ENCODE measurements at regions not wholly inside any gene's neighbourhood (a gene's known extent, or its start where the extent isn't known, plus 50 kb on each side); places are given as distances from the start of the nearest gene placed in this dataset.

GRCh38 chr10:129031844-129032150 is 435.2 kb upstream of the MGMT start:
- TF ChIP-seq, protein P1, sequence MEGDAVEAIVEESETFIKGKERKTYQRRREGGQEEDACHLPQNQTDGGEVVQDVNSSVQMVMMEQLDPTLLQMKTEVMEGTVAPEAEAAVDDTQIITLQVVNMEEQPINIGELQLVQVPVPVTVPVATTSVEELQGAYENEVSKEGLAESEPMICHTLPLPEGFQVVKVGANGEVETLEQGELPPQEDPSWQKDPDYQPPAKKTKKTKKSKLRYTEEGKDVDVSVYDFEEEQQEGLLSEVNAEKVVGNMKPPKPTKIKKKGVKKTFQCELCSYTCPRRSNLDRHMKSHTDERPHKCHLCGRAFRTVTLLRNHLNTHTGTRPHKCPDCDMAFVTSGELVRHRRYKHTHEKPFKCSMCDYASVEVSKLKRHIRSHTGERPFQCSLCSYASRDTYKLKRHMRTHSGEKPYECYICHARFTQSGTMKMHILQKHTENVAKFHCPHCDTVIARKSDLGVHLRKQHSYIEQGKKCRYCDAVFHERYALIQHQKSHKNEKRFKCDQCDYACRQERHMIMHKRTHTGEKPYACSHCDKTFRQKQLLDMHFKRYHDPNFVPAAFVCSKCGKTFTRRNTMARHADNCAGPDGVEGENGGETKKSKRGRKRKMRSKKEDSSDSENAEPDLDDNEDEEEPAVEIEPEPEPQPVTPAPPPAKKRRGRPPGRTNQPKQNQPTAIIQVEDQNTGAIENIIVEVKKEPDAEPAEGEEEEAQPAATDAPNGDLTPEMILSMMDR (IDR thresholded peaks at IDR 0.05) = no peak
- ChIA-PET POLR2A (no interaction called here), CTCF (no interaction called here)
- intact Hi-C loops (cut with micrococcal nuclease) = loop anchor here (5.0 kb wide), 1 partner anchor 764 kb away; no protein-coding TSS in a partner anchor
- ATAC-seq (ENCODE audit: low read depth) (no peak), DNase-seq (no peak)
- Mint-ChIP-seq H3K36me3 (ENCODE audit: low read depth) (no peaks in the 10 kb centered on the region), H3K9me3 (no peaks in the 10 kb centered on the region), H3K4me1 (peaks cover 12% of the 10 kb centered on the region), H3K27me3 (peaks cover 33% of the 10 kb centered on the region), H3K4me3 (no peak overlapping the region), H3K27ac (no peak overlapping the region)

DNA sequence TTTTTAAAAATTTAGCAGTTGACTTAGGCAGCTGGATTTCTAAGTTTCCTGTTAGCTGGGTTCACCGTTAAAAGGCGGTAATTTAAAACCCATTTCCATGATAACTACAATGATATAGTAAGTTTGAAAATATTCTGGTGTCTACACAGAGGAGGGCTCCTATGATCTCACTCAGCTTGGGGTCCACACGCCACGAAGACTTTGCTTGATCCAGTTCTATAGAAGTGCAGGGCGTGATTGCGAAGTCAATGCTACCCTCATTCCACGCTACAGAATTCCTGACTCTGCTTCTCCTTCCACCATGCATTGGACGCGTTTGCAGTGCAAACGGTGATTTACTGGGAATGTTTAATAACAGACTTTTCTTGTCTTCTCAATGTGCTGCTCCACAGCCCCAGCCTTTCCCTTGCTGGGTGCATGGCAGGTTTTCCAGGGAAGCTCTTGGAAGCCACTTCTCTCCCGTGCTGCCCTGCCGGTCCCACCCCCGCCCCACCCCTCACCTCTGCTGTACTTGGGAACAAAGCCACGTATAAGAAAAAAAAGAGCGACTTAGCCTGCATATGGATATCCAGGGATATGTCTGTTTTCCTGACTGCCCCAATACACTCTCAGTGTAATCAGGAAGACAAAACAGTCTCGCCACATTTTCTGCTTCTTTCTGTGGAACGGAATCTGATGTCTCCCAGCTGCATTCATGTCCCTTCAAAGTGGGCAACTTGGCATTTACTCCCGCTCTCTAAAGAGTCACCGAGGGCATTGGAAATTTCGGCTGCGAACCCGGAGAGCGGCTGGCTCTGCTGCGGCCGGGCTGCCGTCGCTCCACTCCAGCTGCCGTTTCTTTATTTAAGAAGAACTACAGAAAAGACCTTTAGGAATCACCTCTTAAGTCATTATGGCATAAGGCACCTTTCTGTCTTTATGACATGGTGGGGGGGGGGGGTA is 434.4 kb upstream of the MGMT start:
- TF ChIP-seq, protein P1 (IDR thresholded peaks at IDR 0.05) = no peak
- Mint-ChIP-seq H3K36me3 (ENCODE audit: low read depth) (no peaks in the 10 kb centered on the region), H3K4me1 (peaks cover 12% of the 10 kb centered on the region), H3K4me3 (no peak overlapping the region), H3K9me3 (no peaks in the 10 kb centered on the region), H3K27ac (no peak overlapping the region), H3K27me3 (peaks cover 33% of the 10 kb centered on the region)
- ATAC-seq (ENCODE audit: low read depth) = no peak
- ChIA-PET CTCF (no interaction called here), POLR2A (interaction anchor here (0.6 kb wide), 1 partner anchor 827 kb away, joined by 4 read pairs; no protein-coding TSS in a partner anchor)
- no peak for DNase-seq
- intact Hi-C loops (cut with micrococcal nuclease) = loop anchor here (5.0 kb wide), 1 partner anchor 765 kb away; no protein-coding TSS in a partner anchor

- peaks cover 12% of the 10 kb centered on the region for H3K4me1 Mint-ChIP-seq
- peaks cover 33% of the 10 kb centered on the region for H3K27me3 Mint-ChIP-seq
- ChIA-PET CTCF (no interaction called here), POLR2A (no interaction called here)
- H3K9me3 Mint-ChIP-seq = no peaks in the 10 kb centered on the region
- TF ChIP-seq, protein P1 (IDR thresholded peaks at IDR 0.05) = no peak
- H3K4me3 Mint-ChIP-seq = no peak overlapping the region
- intact Hi-C loops (cut with micrococcal nuclease) = loop anchor here (5.0 kb wide), 1 partner anchor 766 kb away; no protein-coding TSS in a partner anchor
- no peaks in the 10 kb centered on the region for H3K36me3 Mint-ChIP-seq (ENCODE audit: low read depth)
- ATAC-seq (ENCODE audit: low read depth) (no peak), DNase-seq (no peak)
- no peak overlapping the region for H3K27ac Mint-ChIP-seq
Measured at GRCh38 chr10:129033340-129033739, 433.7 kb upstream of the MGMT start.

DNA sequence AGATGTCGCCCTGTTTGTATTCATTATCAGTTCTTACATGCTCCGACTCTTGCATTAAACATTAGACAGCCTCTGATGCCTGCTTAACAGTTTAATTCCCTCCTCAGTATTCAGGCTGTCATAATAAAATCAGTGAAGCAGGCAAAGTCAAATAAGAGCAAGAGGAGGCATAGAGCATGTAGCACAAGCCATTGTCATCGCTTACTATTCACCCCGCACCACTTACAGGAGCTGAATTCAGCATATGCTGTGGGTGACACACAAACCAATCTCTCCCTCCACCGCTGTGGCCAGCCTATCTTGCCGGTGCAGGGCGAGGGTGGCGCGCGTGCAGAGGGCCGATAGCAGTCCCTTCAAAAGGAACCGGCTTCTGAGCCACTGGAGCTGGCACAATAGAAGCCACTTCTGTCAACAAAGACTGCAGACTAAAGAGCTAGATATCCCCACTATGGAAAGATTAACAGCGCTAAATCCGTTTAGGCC is 433.2 kb upstream of the MGMT start:
- intact Hi-C loops (cut with micrococcal nuclease) = loop anchor here (5.0 kb wide), 1 partner anchor 767 kb away; no protein-coding TSS in a partner anchor
- Mint-ChIP-seq H3K9me3 (no peaks in the 10 kb centered on the region), H3K4me1 (peaks cover 12% of the 10 kb centered on the region), H3K36me3 (ENCODE audit: low read depth) (no peaks in the 10 kb centered on the region), H3K4me3 (no peak overlapping the region), H3K27me3 (peaks cover 33% of the 10 kb centered on the region), H3K27ac (no peak overlapping the region)
- ChIA-PET CTCF (no interaction called here), POLR2A (no interaction called here)
- DNase-seq = no peak
- TF ChIP-seq, protein P1 (IDR thresholded peaks at IDR 0.05) = no peak
- no peak for ATAC-seq (ENCODE audit: low read depth)

- TF ChIP-seq, protein P1 (IDR thresholded peaks at IDR 0.05) = no peak
- no peaks in the 10 kb centered on the region for H3K36me3 Mint-ChIP-seq (ENCODE audit: low read depth)
- POLR2A ChIA-PET = no interaction called here
- ATAC-seq (ENCODE audit: low read depth) = no peak
- CTCF ChIA-PET = no interaction called here
- H3K27ac Mint-ChIP-seq = no peak overlapping the region
- peaks cover 12% of the 10 kb centered on the region for H3K4me1 Mint-ChIP-seq
- no peaks in the 10 kb centered on the region for H3K9me3 Mint-ChIP-seq
- peaks cover 33% of the 10 kb centered on the region for H3K27me3 Mint-ChIP-seq
- DNase-seq = no peak
- intact Hi-C loops (cut with micrococcal nuclease) = no loop called here
- H3K4me3 Mint-ChIP-seq = no peak overlapping the region
Measured at GRCh38 chr10:129035052-129035827, 431.8 kb upstream of the MGMT start.
